ENCODE measurements at regions not wholly inside any gene's neighbourhood (a gene's known extent, or its start where the extent isn't known, plus 50 kb on each side); places are given as distances from the start of the nearest gene placed in this dataset.
"Not testable (repeated sequence)": the region's sequence is repeated elsewhere in the genome, so short reads cannot be mapped to it uniquely, and the experiment has no call there.

DNA sequence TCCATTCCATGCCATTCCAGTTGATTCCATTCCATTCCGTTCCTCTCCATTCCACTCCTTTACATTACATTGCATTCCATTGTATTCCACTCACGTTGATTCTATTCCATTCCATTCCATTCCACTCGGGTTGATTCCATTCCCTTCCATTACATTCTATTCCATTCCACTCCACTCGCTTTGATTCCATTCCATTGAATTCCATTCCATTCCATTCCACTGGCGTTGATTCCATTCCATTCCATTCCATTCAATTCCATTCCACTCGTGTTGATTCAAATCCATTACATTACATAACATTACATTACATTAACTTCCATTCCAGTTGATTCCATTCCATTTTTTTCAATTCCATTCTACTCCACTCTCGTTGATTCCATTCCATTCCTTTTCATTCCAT is 1142.8 kb downstream of the RPIA start:
- no peak overlapping the region for H2AFZ ChIP-seq (ENCODE audit: low read depth, low read length)
- H4K20me1 ChIP-seq (ENCODE audit: insufficient read depth, low read length): no peaks in the 10 kb centered on the region
- H3K27ac Mint-ChIP-seq (ENCODE audit: unreplicated experiment): no peak overlapping the region
- no peaks in the 10 kb centered on the region for H3K27me3 ChIP-seq (ENCODE audit: insufficient read depth, low read length)
- no peak for DNase-seq (ENCODE audit: low read depth)
- H3K4me3 Mint-ChIP-seq (ENCODE audit: unreplicated experiment): no peak overlapping the region
- no peak for TF ChIP-seq EZH2 (IDR thresholded peaks at IDR 0.05; ENCODE audit: insufficient read depth, low read length)
- no peak for TF ChIP-seq CTCF (IDR thresholded peaks at IDR 0.05; ENCODE audit: insufficient read depth, low read depth, low read length)
- H3K27ac ChIP-seq (ENCODE audit: low read depth, low read length): no peak overlapping the region
- no peaks in the 10 kb centered on the region for H3K4me1 Mint-ChIP-seq (ENCODE audit: low read depth, unreplicated experiment)
- no peaks in the 10 kb centered on the region for H3K36me3 ChIP-seq (ENCODE audit: insufficient read depth, low read length)
- H3K4me1 ChIP-seq (ENCODE audit: insufficient read depth, low read length): no peaks in the 10 kb centered on the region
- peaks cover 64% of the 10 kb centered on the region for H3K9me3 Mint-ChIP-seq (ENCODE audit: unreplicated experiment)
- H3K9ac ChIP-seq (ENCODE audit: low read length): no peak overlapping the region
- H3K4me2 ChIP-seq (ENCODE audit: low read length): no peak overlapping the region
- no peaks in the 10 kb centered on the region for H3K27me3 Mint-ChIP-seq (ENCODE audit: low read depth, unreplicated experiment)
- no peak overlapping the region for H3K4me3 ChIP-seq (ENCODE audit: insufficient read depth, low read depth, low read length)
- H3K9me3 ChIP-seq (ENCODE audit: insufficient read depth, low read depth, low read length): peaks cover 41% of the 10 kb centered on the region
- H3K79me2 ChIP-seq (ENCODE audit: insufficient read depth, low read length): no peaks in the 10 kb centered on the region
- peaks cover 2% of the 10 kb centered on the region for H3K36me3 Mint-ChIP-seq (ENCODE audit: low read depth, unreplicated experiment)
- no peak for FAIRE-seq

DNA sequence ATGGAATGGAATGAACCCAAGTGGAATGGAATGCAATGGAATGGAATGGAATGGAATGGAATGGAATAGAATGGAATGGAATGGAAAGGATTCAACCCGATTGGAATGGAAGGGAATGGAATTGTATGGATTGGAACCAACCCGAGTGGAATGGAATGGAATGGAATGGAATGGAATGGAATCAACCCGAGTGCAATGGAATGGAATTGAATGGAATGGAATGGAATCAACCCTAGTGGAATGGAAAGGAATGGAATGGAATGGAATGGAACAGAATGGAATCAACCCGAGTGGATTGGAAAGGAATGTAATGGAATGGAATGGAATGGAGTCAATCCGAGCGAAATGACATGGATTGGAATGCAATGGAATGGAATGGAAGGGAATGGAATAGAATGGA is 1144.9 kb downstream of the RPIA start:
- not testable (repeated sequence) for H3K27ac ChIP-seq (ENCODE audit: low read depth, low read length); H3K4me1 ChIP-seq (ENCODE audit: insufficient read depth, low read length); H3K4me1 Mint-ChIP-seq (ENCODE audit: low read depth, unreplicated experiment); H3K79me2 ChIP-seq (ENCODE audit: insufficient read depth, low read length); FAIRE-seq; H3K4me3 ChIP-seq (ENCODE audit: insufficient read depth, low read depth, low read length); H2AFZ ChIP-seq (ENCODE audit: low read depth, low read length); H4K20me1 ChIP-seq (ENCODE audit: insufficient read depth, low read length); H3K36me3 ChIP-seq (ENCODE audit: insufficient read depth, low read length); H3K4me2 ChIP-seq (ENCODE audit: low read length); H3K27ac Mint-ChIP-seq (ENCODE audit: unreplicated experiment); H3K36me3 Mint-ChIP-seq (ENCODE audit: low read depth, unreplicated experiment); H3K27me3 Mint-ChIP-seq (ENCODE audit: low read depth, unreplicated experiment); H3K9ac ChIP-seq (ENCODE audit: low read length); H3K4me3 Mint-ChIP-seq (ENCODE audit: unreplicated experiment); H3K27me3 ChIP-seq (ENCODE audit: insufficient read depth, low read length)
- DNase-seq (ENCODE audit: low read depth): peak; percentile 60
- H3K9me3 ChIP-seq (ENCODE audit: insufficient read depth, low read depth, low read length): peaks cover 49% of the 10 kb centered on the region
- peaks cover 57% of the 10 kb centered on the region for H3K9me3 Mint-ChIP-seq (ENCODE audit: unreplicated experiment)

GRCh38 chr2:89837962-89838625 is 1146.6 kb downstream of the RPIA start:
- no peak overlapping the region for H2AFZ ChIP-seq (ENCODE audit: low read depth, low read length)
- H3K36me3 Mint-ChIP-seq (ENCODE audit: low read depth, unreplicated experiment): no peaks in the 10 kb centered on the region
- no peaks in the 10 kb centered on the region for H3K27me3 Mint-ChIP-seq (ENCODE audit: low read depth, unreplicated experiment)
- no peaks in the 10 kb centered on the region for H3K4me1 Mint-ChIP-seq (ENCODE audit: low read depth, unreplicated experiment)
- H3K4me3 ChIP-seq (ENCODE audit: insufficient read depth, low read depth, low read length): no peak overlapping the region
- H3K4me1 ChIP-seq (ENCODE audit: insufficient read depth, low read length): no peaks in the 10 kb centered on the region
- peaks cover 46% of the 10 kb centered on the region for H3K9me3 Mint-ChIP-seq (ENCODE audit: unreplicated experiment)
- no peak overlapping the region for H3K9ac ChIP-seq (ENCODE audit: low read length)
- H3K9me3 ChIP-seq (ENCODE audit: insufficient read depth, low read depth, low read length): peaks cover 57% of the 10 kb centered on the region
- no peak overlapping the region for H3K27ac ChIP-seq (ENCODE audit: low read depth, low read length)
- H3K27me3 ChIP-seq (ENCODE audit: insufficient read depth, low read length): no peaks in the 10 kb centered on the region
- H3K36me3 ChIP-seq (ENCODE audit: insufficient read depth, low read length): no peaks in the 10 kb centered on the region
- no peak for DNase-seq (ENCODE audit: low read depth)
- no peak overlapping the region for H3K27ac Mint-ChIP-seq (ENCODE audit: unreplicated experiment)
- TF ChIP-seq EZH2 (IDR thresholded peaks at IDR 0.05; ENCODE audit: insufficient read depth, low read length) (no peak), CTCF (IDR thresholded peaks at IDR 0.05; ENCODE audit: insufficient read depth, low read depth, low read length) (no peak)
- H3K4me2 ChIP-seq (ENCODE audit: low read length): no peak overlapping the region
- no peaks in the 10 kb centered on the region for H3K79me2 ChIP-seq (ENCODE audit: insufficient read depth, low read length)
- H3K4me3 Mint-ChIP-seq (ENCODE audit: unreplicated experiment): no peak overlapping the region
- no peaks in the 10 kb centered on the region for H4K20me1 ChIP-seq (ENCODE audit: insufficient read depth, low read length)
- FAIRE-seq: no peak

DNA sequence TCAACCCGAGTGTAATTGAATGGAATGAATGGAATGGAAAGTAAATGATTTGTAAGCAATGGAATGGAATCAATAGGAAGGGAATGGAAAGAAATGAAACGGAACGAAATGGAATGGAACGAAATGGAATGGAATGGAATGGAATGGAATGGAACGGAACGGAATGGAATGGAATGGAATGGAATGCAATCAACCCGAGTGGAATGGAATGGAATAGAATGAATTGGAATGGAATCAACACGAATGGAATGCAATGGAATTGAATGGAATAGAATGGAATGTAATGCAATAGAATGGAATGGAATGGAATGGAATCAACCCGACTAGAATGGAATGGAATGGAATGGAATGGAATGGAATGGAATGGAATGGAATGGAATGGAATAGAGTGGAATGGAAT is 1148.7 kb downstream of the RPIA start:
- FAIRE-seq; H3K36me3 Mint-ChIP-seq (ENCODE audit: low read depth, unreplicated experiment); H3K27me3 Mint-ChIP-seq (ENCODE audit: low read depth, unreplicated experiment); H3K4me3 Mint-ChIP-seq (ENCODE audit: unreplicated experiment); H3K4me1 Mint-ChIP-seq (ENCODE audit: low read depth, unreplicated experiment); H3K27ac Mint-ChIP-seq (ENCODE audit: unreplicated experiment); H2AFZ ChIP-seq (ENCODE audit: low read depth, low read length); H3K79me2 ChIP-seq (ENCODE audit: insufficient read depth, low read length); H3K36me3 ChIP-seq (ENCODE audit: insufficient read depth, low read length); H3K4me3 ChIP-seq (ENCODE audit: insufficient read depth, low read depth, low read length); H3K27ac ChIP-seq (ENCODE audit: low read depth, low read length); H3K27me3 ChIP-seq (ENCODE audit: insufficient read depth, low read length); H4K20me1 ChIP-seq (ENCODE audit: insufficient read depth, low read length); H3K4me1 ChIP-seq (ENCODE audit: insufficient read depth, low read length); H3K4me2 ChIP-seq (ENCODE audit: low read length); DNase-seq (ENCODE audit: low read depth); H3K9ac ChIP-seq (ENCODE audit: low read length): not testable (repeated sequence)
- peaks cover 47% of the 10 kb centered on the region for H3K9me3 Mint-ChIP-seq (ENCODE audit: unreplicated experiment)
- peaks cover 54% of the 10 kb centered on the region for H3K9me3 ChIP-seq (ENCODE audit: insufficient read depth, low read depth, low read length)
